K562 (cell line): ENCODE measurements at regions not wholly inside any gene's neighbourhood (a gene's known extent, or its start where the extent isn't known, plus 50 kb on each side); places are given as distances from the start of the nearest gene placed in this dataset.

ENCODE experiments used
- ATAC-seq: fragments of 200-7000 bp; cut with Tn5 transposase; 3 replicates; pipeline ENCODE4 v1.9.1; 2020; ENCODE audit warnings: moderate library complexity
- BruUV-seq: library from RNA; stranded (reverse); fragments of 400-500 nt; replicated peaks from 2 replicates; lab custom pipeline; 2021; lab: Mats Ljungman, UMichigan
- CTCF ChIA-PET: fragments of 300-600 bp; formaldehyde crosslinking; extraction: SDS; loops from one replicate; lab custom pipeline; 2021; ENCODE audit warnings: low intra/inter-chr PET ratio; lab: Yijun Ruan, JAX
- POLR2A ChIA-PET: fragments of 300-600, 350-650 bp; sonication (Branson Sonifier 250); formaldehyde crosslinking; extraction: SDS; loops from one replicate; lab custom pipeline; 2021; ENCODE audit warnings: antibody characterized with exemption, inconsistent platforms; lab: Yijun Ruan, JAX
- DNase-seq, 4 experiments: peaks; one replicate each; pipeline versions ENCODE4 v3.0.0 to v3.0.0-alpha.2; 2011 to 2018; ENCODE audit warnings: low spot score in 3 of 4, mixed read lengths in 3 of 4; ENCODE audit errors: extremely low read depth in 1 of 4
- FAIRE-seq: peaks from 2 replicates; lab custom pipeline; 2011; peaks lifted over from hg19 to GRCh38; lab: Jason Lieb, UNC
- H2AFZ ChIP-seq: 2 replicates; pipeline ENCODE4 v1.6.0; 2011; ENCODE audit warnings: low read depth, low read length, control low read depth, inconsistent platforms
- H3K27ac ChIP-seq: fragments of 200-600 bp; 3 replicates; pipeline ENCODE4 v1.8.0; 2011; ENCODE audit warnings: low read depth, mild to moderate bottlenecking, control low read depth, inconsistent platforms, low read length, moderate library complexity, mixed read lengths; ENCODE audit errors: extremely low read depth
- H3K27me3 ChIP-seq, 2 experiments: fragments of 300-600 bp in 1 of 2; 2 replicates in 1 of 2; 3 replicates in 1 of 2; pipeline versions ENCODE4 v1.6.0 to v1.8.0; 2011; ENCODE audit warnings: inconsistent platforms in 2 of 2, low read length in 2 of 2, mild to moderate bottlenecking in 1 of 2, mixed read lengths in 1 of 2, moderate library complexity in 1 of 2; ENCODE audit not compliant: control insufficient read depth in 2 of 2, insufficient read depth in 2 of 2
- H3K36me3 ChIP-seq: fragments of 300-600 bp; 3 replicates; pipeline ENCODE4 v1.8.0; 2011; ENCODE audit warnings: mild to moderate bottlenecking, low read length, inconsistent platforms; ENCODE audit not compliant: control insufficient read depth, insufficient read depth
- H3K4me1 ChIP-seq, 2 experiments: fragments of 200-600 bp in 1 of 2; replicated peaks in 1 of 2; 2 replicates in 1 of 2; 3 replicates in 1 of 2; pipeline versions ENCODE4 v1.5.1 to v1.8.0; 2011; ENCODE audit warnings: inconsistent platforms in 2 of 2, low read length in 2 of 2, mild to moderate bottlenecking in 1 of 2, mixed read lengths in 1 of 2, moderate library complexity in 1 of 2; ENCODE audit not compliant: control insufficient read depth in 2 of 2, insufficient read depth in 2 of 2
- H3K4me2 ChIP-seq: 2 replicates; pipeline ENCODE4 v1.6.1; 2011; ENCODE audit warnings: low read length, control low read depth, inconsistent platforms, mixed read lengths; ENCODE audit not compliant: insufficient read depth
- H3K4me3 ChIP-seq: fragments of 200-600 bp; sonication (generic), shearing (Covaris generic); 2 replicates; pipeline ENCODE4 v1.5.1; 2016; ENCODE audit warnings: control low read depth, inconsistent platforms
- H3K79me2 ChIP-seq: fragments of 200-600 bp; 3 replicates; pipeline ENCODE4 v1.8.0; 2011; ENCODE audit warnings: low read length, inconsistent platforms; ENCODE audit not compliant: control insufficient read depth, insufficient read depth
- H3K9ac ChIP-seq, 2 experiments: 2 replicates each; pipeline versions ENCODE4 v1.6.0 to v1.6.1; 2011; ENCODE audit warnings: low read depth in 2 of 2, low read length in 2 of 2, control low read depth in 1 of 2, inconsistent platforms in 1 of 2, mild to moderate bottlenecking in 1 of 2, mixed read lengths in 1 of 2; ENCODE audit not compliant: insufficient read depth in 1 of 2
- H3K9me1 ChIP-seq: one replicate; pipeline ENCODE4 v1.6.0; 2011; ENCODE audit warnings: inconsistent platforms, mild to moderate bottlenecking, low read length, moderate library complexity; ENCODE audit not compliant: control insufficient read depth, insufficient read depth
- H3K9me3 ChIP-seq: replicated peaks from 2 replicates; pipeline ENCODE4 v1.5.1; 2011; ENCODE audit warnings: low read depth, low read length, inconsistent platforms; ENCODE audit not compliant: control insufficient read depth, insufficient read depth
- H4K20me1 ChIP-seq: replicated peaks from 2 replicates; pipeline ENCODE4 v1.6.1; 2011; ENCODE audit warnings: low read length, inconsistent platforms, mixed read lengths; ENCODE audit not compliant: control insufficient read depth, insufficient read depth
- FOXP1 ChIP-seq: sonication (generic); formaldehyde crosslinking; IDR thresholded peaks from 2 replicates; pipeline ENCODE4 v1.8.0; 2022; ENCODE audit warnings: mild to moderate bottlenecking, missing genetic modification reagents
- FUS ChIP-seq: fragments of 200-400 bp; formaldehyde crosslinking; optimal IDR thresholded peaks from 2 replicates; pipeline ENCODE3; 2017; ENCODE audit warnings: low read depth, low read length
- NCOA4 ChIP-seq: fragments of 450-650 bp; IDR thresholded peaks from 2 replicates; pipeline ENCODE4 v1.6.1; 2018; ENCODE audit warnings: mild to moderate bottlenecking; ENCODE audit not compliant: partially characterized antibody
- OTX1 ChIP-seq: fragments of 450-650 bp; formaldehyde crosslinking; IDR thresholded peaks from 2 replicates; pipeline ENCODE4 v1.4.0; 2022; ENCODE audit warnings: mild to moderate bottlenecking
- RFX5 ChIP-seq: IDR thresholded peaks from 2 replicates; pipeline ENCODE4 v1.6.1; 2011; ENCODE audit warnings: low read depth, mild to moderate bottlenecking, improper control_type of control experiment, low read length
- SREBF1 ChIP-seq: fragments of 150-350 bp; IDR thresholded peaks from 2 replicates; pipeline ENCODE4 v1.6.1; 2014; ENCODE audit warnings: antibody characterized with exemption, low read depth, low read length, borderline replicate concordance
- XRCC3 ChIP-seq: fragments of 450-650 bp; IDR thresholded peaks from 2 replicates; pipeline ENCODE4 v1.6.1; 2017; ENCODE audit warnings: mild to moderate bottlenecking, moderate library complexity
- ZNF23 ChIP-seq: fragments of 250-450 bp; sonication (Bioruptor Pico); IDR thresholded peaks from 2 replicates; pipeline ENCODE4 v1.4.0; 2020; ENCODE audit warnings: mild to moderate bottlenecking
- WGBS: fragments of 100-300 bp; shearing (Covaris generic); methylation state at CpG from one replicate; pipeline ENCODE4 v1.1.6; 2016; ENCODE audit warnings: low coverage, mixed read lengths; ENCODE audit not compliant: insufficient coverage; ENCODE audit errors: missing lambda C conversion rate; 5-methylcytosine and 5-hydroxymethylcytosine counted together
- in situ Hi-C: fragments of 300-500 bp; cut with MboI; formaldehyde crosslinking; loops from 4 replicates; pipeline ENCODE4 v1.15.0; 2018; ENCODE audit warnings: inconsistent platforms, mixed read lengths
- intact Hi-C: fragments of 100-400 bp; cut with micrococcal nuclease; formaldehyde crosslinking; loops from 2 replicates; pipeline ENCODE4 v1.14.2; 2022

DNA sequence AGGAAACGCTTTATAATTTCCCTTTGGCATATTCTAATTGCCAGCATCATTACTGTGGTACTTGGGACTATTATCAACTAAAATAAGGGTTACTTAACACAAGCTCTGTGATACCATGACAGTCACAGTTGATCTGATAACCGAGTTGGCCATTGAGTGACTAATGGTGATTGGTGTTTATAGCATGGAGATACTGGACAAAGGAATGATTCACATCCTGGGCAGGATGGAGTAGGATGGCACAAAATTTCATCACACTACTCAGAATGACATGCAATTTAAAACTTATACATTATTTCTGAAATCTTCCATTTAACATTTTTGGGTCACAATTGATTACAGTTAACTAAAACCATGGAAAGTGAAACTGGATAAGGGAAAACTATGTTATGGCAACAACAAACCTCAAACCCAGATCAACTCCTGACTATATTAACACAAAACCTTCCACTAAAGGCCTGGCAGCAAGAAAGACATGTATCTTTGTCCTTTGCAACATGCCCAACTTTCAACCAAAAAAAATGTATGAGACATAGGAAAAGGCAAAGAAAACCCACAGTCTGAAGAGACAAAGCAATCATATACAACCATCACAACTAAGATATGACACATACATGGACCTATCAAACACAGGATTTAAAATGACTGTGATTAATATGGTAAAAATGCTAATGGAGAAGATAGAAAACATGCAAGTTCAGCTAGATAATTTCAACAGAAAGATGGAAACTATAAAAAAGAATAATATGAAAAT lies 208.5 kb upstream of the NRP1 start:
- DNase-seq (no peak), ATAC-seq (no peak), FAIRE-seq (no peak)
- Histone ChIP-seq H3K9ac (no peak overlapping the region), H3K9me3 (no peaks in the 10 kb centered on the region), H3K27ac (no peak overlapping the region), H3K9me1 (no peaks in the 10 kb centered on the region), H2AFZ (no peak overlapping the region), H3K4me3 (no peak overlapping the region), H4K20me1 (no peaks in the 10 kb centered on the region)
- no TSS peak for BruUV-seq
- intact Hi-C loops (no loop called here), in situ Hi-C loops (no loop called here)
- 0% methylated on average over 2 of the region's 2 CpGs for WGBS
- CTCF ChIA-PET = no interaction called here
- TF ChIP-seq RFX5 (no peak), OTX1 (no peak), FUS (no peak), ZNF23 (CRISPR knock-in tag) (no peak), XRCC3 (no peak), SREBF1 (no peak), FOXP1 (CRISPR knock-in tag) (no peak), NCOA4 (no peak)
- TF ChIP-seq, all 486 proteins: peak for 0
- Histone ChIP-seq H3K4me2 (no peak overlapping the region), H3K27me3 (no peaks in the 10 kb centered on the region), H3K36me3 (no peaks in the 10 kb centered on the region), H3K79me2 (no peaks in the 10 kb centered on the region), H3K4me1 (no peaks in the 10 kb centered on the region)
- POLR2A ChIA-PET = no interaction called here
